CD4-positive, alpha-beta T cell (primary cell): ENCODE measurements at regions not wholly inside any gene's neighbourhood (a gene's known extent, or its start where the extent isn't known, plus 50 kb on each side); places are given as distances from the start of the nearest gene placed in this dataset. TPM values are rescaled to one million over a fixed set of nuclear protein-coding genes. Genes with fewer than 3 reads are reported as not detected.

Experiments
- ATAC-seq: fragments of 200-7000 bp; cut with Tn5 transposase; one replicate; pipeline ENCODE4 v1.10.0; 2022; ENCODE audit warnings: mild to moderate bottlenecking; ENCODE audit not compliant: poor library complexity
- CTCF ChIA-PET: fragments of 350-600 bp; sonication (Branson Sonifier 250); formaldehyde crosslinking; loops from one replicate; lab custom pipeline; 2021; ENCODE audit warnings: antibody characterized with exemption, inconsistent platforms; lab: Charles Lee
- POLR2A ChIA-PET: fragments of 350-600 bp; sonication (Branson Sonifier 250); formaldehyde crosslinking; loops from one replicate; lab custom pipeline; 2021; ENCODE audit warnings: antibody characterized with exemption, inconsistent platforms; lab: Charles Lee
- DNase-seq, 14 experiments: peaks; one replicate each; pipeline ENCODE4 v3.0.0-alpha.2; 2013 to 2020; ENCODE audit warnings: mixed read lengths in 2 of 14
- H3K27ac ChIP-seq, 2 donors: one replicate each; pipeline versions ENCODE4 v1.5.1 to v1.7.0; 2013; ENCODE audit warnings: low read length in 2 of 2, low read depth in 1 of 2, mild to moderate bottlenecking in 1 of 2
- H3K27me3 ChIP-seq, 2 experiments: 1 replicate in 1 of 2; 2 replicates in 1 of 2; pipeline versions ENCODE4 v1.6.1 to v1.7.0; 2013; ENCODE audit warnings: low read length in 2 of 2, control low read depth in 1 of 2, mild to moderate bottlenecking in 1 of 2, moderate library complexity in 1 of 2; ENCODE audit not compliant: insufficient read depth in 2 of 2, control insufficient read depth in 1 of 2
- H3K36me3 ChIP-seq: one replicate; pipeline ENCODE4 v1.6.1; 2013; ENCODE audit warnings: low read length, control low read depth; ENCODE audit not compliant: insufficient read depth
- H3K4me1 ChIP-seq: one replicate; pipeline ENCODE4 v1.6.1; 2013; ENCODE audit warnings: low read length, control low read depth; ENCODE audit not compliant: insufficient read depth
- H3K4me3 ChIP-seq: one replicate; pipeline ENCODE4 v1.5.1; 2013; ENCODE audit warnings: mild to moderate bottlenecking, low read length, moderate library complexity
- H3K9me3 ChIP-seq, 2 experiments: 1 replicate in 1 of 2; 2 replicates in 1 of 2; pipeline versions ENCODE4 v1.6.1 to v1.7.0; 2013; ENCODE audit warnings: low read length in 2 of 2, mild to moderate bottlenecking in 2 of 2, control low read depth in 1 of 2, moderate library complexity in 1 of 2; ENCODE audit not compliant: control insufficient read depth in 1 of 2, insufficient read depth in 1 of 2
- H3K27ac Mint-ChIP-seq: one replicate; pipeline ENCODE4 v1.8.0; 2020; ENCODE audit warnings: mixed read lengths
- H3K27me3 Mint-ChIP-seq: one replicate; pipeline ENCODE4 v1.8.0; 2021; ENCODE audit warnings: mixed read lengths
- H3K36me3 Mint-ChIP-seq: one replicate; pipeline ENCODE4 v1.8.0; 2021; ENCODE audit warnings: low read depth, mixed read lengths
- H3K4me1 Mint-ChIP-seq: one replicate; pipeline ENCODE4 v1.8.0; 2021; ENCODE audit warnings: low read depth, mixed read lengths
- H3K4me3 Mint-ChIP-seq: one replicate; pipeline ENCODE4 v1.8.0; 2020; ENCODE audit warnings: mild to moderate bottlenecking, mixed read lengths
- H3K9me3 Mint-ChIP-seq: one replicate; pipeline ENCODE4 v1.8.0; 2020; ENCODE audit warnings: mixed read lengths
- intact Hi-C, 2 experiments: fragments of 100-400 bp; cut with DNase I in 1 of 2; cut with micrococcal nuclease in 1 of 2; formaldehyde crosslinking; loops; one replicate each; pipeline versions ENCODE4 v1.15.1 to v1.9.0; 2023 to 2025; cut with DNase I, micrococcal nuclease
- microRNA-seq: library from miRNA; unstranded; fragments of <30 nt; microRNA quantifications from one replicate; pipeline ENCODE4 v1.2.0, GENCODE V29; 2021; ENCODE audit warnings: borderline microRNAs expressed, borderline replicate concordance
- TF ChIP-seq, protein P1 (sequence below): fragments of 200-600 bp; IDR thresholded peaks from one replicate; pipeline ENCODE4 v1.8.0; 2022; ENCODE audit warnings: antibody characterized with exemption, mild to moderate bottlenecking

GRCh38 chr22:47228767-47229166 lies 466.3 kb downstream of the TBC1D22A start:
- POLR2A ChIA-PET, result no interaction called here

DNA sequence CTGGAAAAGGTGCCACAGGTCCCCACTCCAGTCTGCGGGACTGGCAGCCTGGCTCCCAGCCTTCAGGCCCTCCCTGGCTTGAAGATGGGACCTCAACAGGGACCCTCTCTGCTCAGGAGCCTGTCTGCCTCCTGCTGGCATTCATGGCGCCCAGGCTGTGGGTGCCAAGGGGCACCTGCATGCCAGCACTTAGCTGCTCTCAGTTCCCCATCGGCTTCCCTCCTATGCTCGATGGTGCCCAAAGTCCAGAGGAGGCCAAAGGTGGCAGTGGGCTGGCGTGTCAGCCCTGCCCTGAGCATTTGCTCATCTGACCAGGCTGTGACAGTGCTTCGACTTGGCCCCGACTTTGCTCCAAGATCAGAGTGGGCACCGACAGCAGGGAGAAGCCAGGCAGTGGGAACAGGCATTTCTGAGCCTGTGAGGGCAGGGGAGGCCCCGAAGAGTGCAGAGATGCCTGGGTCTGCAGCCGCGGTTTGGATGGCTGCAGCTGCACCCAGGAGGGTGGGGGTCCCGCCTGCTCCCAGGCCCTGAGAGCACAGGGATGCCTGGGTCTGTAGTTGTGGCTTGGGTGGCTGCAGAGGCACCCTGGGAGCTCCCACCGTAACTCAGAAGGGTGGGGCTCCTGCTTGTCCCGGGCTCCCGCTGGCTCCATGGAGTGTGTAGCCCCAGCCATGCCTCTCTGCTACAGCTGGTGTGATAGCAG lies 463.6 kb downstream of the TBC1D22A start:
- no peaks in the 10 kb centered on the region for H3K36me3 Mint-ChIP-seq
- TF ChIP-seq, protein P1, sequence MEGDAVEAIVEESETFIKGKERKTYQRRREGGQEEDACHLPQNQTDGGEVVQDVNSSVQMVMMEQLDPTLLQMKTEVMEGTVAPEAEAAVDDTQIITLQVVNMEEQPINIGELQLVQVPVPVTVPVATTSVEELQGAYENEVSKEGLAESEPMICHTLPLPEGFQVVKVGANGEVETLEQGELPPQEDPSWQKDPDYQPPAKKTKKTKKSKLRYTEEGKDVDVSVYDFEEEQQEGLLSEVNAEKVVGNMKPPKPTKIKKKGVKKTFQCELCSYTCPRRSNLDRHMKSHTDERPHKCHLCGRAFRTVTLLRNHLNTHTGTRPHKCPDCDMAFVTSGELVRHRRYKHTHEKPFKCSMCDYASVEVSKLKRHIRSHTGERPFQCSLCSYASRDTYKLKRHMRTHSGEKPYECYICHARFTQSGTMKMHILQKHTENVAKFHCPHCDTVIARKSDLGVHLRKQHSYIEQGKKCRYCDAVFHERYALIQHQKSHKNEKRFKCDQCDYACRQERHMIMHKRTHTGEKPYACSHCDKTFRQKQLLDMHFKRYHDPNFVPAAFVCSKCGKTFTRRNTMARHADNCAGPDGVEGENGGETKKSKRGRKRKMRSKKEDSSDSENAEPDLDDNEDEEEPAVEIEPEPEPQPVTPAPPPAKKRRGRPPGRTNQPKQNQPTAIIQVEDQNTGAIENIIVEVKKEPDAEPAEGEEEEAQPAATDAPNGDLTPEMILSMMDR, result no peak
- peaks cover 4% of the 10 kb centered on the region for H3K27me3 Mint-ChIP-seq

More at GRCh38 chr22:47228767-47229166, 466.3 kb downstream of the TBC1D22A start:
- H3K4me1 Mint-ChIP-seq, result no peaks in the 10 kb centered on the region
- Histone ChIP-seq H3K27me3 (peaks cover 0 to 2% of the 10 kb centered on the region in 2 experiments), H3K27ac (no peak overlapping the region), H3K36me3 (no peaks in the 10 kb centered on the region), H3K4me3 (no peak overlapping the region), H3K9me3 (peaks cover 0 to 16% of the 10 kb centered on the region in 2 experiments), H3K4me1 (no peaks in the 10 kb centered on the region)
- intact Hi-C loops, result no loop called here
- peaks cover 4% of the 10 kb centered on the region for H3K9me3 Mint-ChIP-seq
- TF ChIP-seq, protein P1, result no peak
- CTCF ChIA-PET, result no interaction called here
- H3K36me3 Mint-ChIP-seq, result no peaks in the 10 kb centered on the region
- H3K27me3 Mint-ChIP-seq, result peaks cover 4% of the 10 kb centered on the region
- ATAC-seq (no peak), DNase-seq (no peak)
- H3K27ac Mint-ChIP-seq, result no peak overlapping the region
- no peak overlapping the region for H3K4me3 Mint-ChIP-seq

DNA sequence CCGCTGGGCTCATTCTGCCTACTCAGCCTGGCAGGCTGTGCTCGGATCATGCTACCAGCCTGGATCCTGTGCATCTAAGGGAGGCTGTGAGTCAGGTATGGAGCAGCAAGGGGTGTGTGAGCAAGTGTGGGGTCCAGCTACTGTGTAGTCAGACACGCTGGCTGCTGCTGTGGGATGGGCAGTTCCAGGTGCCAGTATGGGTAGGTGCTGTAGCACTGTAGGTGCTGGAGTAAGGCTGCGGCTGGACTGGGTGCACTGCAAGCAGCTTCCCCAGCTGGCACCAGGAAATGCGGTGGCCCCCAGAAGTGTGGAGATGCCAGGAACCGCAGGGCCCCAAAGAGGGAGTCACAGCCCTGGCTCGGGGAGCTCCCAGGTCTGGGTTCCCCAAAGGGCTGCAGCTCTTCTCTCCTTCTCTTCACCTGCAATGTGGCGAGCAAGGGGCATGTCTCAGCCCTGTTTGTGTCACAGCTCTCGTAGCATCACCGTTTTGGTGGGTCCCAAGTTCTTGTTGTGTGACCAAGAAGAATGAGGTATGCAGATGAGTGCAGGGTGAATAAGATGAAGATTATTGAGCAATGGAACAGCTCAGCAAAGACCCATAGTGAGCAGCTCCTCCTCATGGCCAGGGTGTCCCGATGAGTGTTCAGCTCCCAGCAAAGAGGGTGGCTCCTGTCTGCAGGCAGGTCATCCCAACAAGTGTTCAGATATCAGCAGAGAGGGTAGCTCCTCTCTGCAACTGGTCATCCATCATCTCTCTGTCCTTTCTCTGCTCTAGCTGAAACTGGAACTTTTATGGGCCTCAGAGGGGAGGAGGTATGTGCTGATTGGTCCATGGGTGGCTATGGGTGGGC lies 462.9 kb downstream of the TBC1D22A start:
- TF ChIP-seq, protein P1, result no peak
- H3K9me3 Mint-ChIP-seq, result no peaks in the 10 kb centered on the region
- Histone ChIP-seq H3K27ac (no peak overlapping the region), H3K36me3 (no peaks in the 10 kb centered on the region), H3K4me1 (no peaks in the 10 kb centered on the region), H3K4me3 (no peak overlapping the region), H3K9me3 (peaks cover 0 to 3% of the 10 kb centered on the region in 2 experiments), H3K27me3 (no peaks in the 10 kb centered on the region)
- H3K4me3 Mint-ChIP-seq, result no peak overlapping the region
- no peaks in the 10 kb centered on the region for H3K36me3 Mint-ChIP-seq
- H3K27me3 Mint-ChIP-seq, result peaks cover 4% of the 10 kb centered on the region
- ATAC-seq (no peak), DNase-seq (no peak)
- CTCF ChIA-PET, result no interaction called here
- H3K4me1 Mint-ChIP-seq, result no peaks in the 10 kb centered on the region
- H3K27ac Mint-ChIP-seq, result no peak overlapping the region
- POLR2A ChIA-PET, result no interaction called here
- intact Hi-C loops, result no loop called here

More for the DNA sequence above, 463.6 kb downstream of the TBC1D22A start:
- Mint-ChIP-seq H3K4me3 (no peak overlapping the region), H3K4me1 (no peaks in the 10 kb centered on the region), H3K27ac (no peak overlapping the region), H3K9me3 (no peaks in the 10 kb centered on the region)
- H3K9me3 ChIP-seq, result peaks cover 0 to 3% of the 10 kb centered on the region in 2 experiments
- no peaks in the 10 kb centered on the region for H3K4me1 ChIP-seq
- no peak overlapping the region for H3K4me3 ChIP-seq
- intact Hi-C loops, result no loop called here
- H3K27ac ChIP-seq, result no peak overlapping the region
- ATAC-seq (no peak), DNase-seq (no peak)
- H3K36me3 ChIP-seq, result no peaks in the 10 kb centered on the region
- ChIA-PET CTCF (no interaction called here), POLR2A (no interaction called here)
- H3K27me3 ChIP-seq, result no peaks in the 10 kb centered on the region

Small RNAs in the stretch of these regions (microRNA-seq; reads per million reads assigned to microRNA genes)
- gene MIR3201 (not detected), gene MIR3667 (24.4 reads per million, percentile 51 among the genes with 10 or more reads in this experiment), gene MIR4535 (not detected)
